ENCODE measurements at regions not wholly inside any gene's neighbourhood (a gene's known extent, or its start where the extent isn't known, plus 50 kb on each side); places are given as distances from the start of the nearest gene placed in this dataset.
A peak's percentile ranks its signal among the peaks of the same experiment; 100 is the strongest.

DNA sequence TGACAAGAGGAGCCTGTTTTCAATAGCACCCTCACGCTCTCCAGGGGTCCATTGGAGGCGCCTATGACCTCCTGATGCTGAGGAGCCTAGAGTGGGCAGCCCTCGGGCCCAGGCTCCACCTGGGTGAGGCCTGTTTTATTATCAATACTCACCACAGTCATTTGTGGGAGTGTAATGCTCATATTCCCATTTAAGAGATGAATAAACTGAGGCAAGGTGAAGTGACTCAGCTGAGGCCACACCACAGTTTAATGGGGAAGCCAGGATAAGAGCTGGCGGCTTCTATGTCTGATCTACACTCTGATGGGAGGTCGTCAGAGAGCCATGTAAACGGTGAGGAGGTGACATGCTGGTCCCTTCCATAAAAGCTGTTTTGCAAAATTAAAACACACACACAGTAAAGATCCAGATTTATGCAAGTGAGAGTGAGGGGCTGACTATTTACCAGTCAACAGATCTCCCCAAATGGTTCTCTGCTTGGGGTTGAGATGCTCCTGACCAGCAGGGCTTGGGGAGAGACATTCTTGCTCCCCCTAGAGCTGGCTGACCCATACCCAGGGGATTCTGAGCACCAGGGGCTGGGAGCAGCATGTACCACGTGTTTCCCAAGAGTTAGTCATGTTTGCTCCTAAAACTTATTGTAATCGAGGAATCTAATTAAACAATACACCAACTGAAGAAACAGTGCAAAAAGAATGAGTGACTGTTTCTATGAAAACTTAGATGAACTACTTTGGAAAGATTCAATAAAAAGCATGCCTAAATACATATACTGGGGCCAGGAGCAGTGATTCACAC lies 81.0 kb upstream of the INSIG1 start:
- no peak for DNase-seq

DNA sequence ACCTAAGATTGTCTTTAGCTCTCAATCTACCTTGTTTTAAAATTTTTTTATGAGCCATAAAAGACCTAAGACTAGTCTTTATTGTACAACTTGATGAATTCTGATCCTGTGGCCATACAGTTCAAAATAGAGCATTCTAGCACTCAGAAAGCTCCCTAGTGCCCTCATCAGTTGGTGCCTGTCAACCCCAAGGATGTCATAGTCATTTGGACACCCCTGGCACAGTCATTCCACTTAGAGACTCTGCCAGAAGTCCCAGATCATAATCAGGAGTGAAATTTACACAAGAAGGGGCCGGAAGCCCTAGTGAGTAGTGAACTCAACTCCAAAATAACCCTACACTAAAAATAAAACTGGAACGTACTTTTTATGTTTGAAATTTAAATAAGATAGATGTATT lies 80.0 kb upstream of the INSIG1 start:
- peak in 1 of 5 experiments; percentile 89 for DNase-seq

GRCh38 chr7:155218276-155219153 lies 79.2 kb upstream of the INSIG1 start:
- DNase-seq = no peak

DNA sequence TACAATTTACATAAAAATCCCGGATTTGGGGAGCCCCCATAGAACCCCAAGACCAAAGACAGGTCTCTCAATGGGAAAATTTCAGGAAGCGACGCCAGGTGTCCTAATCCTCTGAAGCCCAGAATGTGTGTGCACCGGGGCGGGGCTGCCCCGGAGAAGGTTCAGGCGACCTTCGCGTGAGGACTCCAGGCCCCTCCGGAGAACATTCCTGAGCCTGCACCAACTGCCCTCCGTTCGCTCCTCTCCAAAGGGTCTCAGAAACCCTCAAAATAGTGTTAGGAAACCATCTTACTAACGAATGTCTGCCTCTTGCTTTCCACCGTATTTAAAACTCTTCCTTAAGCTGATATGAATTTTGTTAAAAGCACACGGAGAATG lies 78.5 kb upstream of the INSIG1 start:
- no peak for DNase-seq

- no peak for DNase-seq
Measured at GRCh38 chr7:155219947-155220769, 77.5 kb upstream of the INSIG1 start.

- DNase-seq = no peak
Measured at GRCh38 chr7:155220903-155221302, 76.8 kb upstream of the INSIG1 start.

DNA sequence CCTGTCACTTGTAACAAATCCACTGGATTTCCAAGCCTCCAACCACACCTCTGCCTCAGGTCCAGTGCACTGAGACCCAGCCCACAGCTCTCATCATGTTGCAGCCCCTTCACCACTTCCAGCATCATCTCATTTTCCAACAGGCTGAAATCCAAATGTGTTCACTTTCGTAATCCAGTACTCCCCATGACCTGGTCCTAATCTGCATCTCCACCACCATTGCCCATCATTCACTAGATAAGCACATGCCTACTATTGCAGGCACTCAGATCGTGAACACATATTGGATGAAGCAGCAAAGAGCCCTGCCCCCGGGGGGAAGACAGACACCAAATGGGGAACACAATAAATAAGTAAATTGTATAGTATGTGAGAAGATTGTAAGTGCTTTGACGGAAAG lies 76.1 kb upstream of the INSIG1 start:
- no peak for DNase-seq

DNA sequence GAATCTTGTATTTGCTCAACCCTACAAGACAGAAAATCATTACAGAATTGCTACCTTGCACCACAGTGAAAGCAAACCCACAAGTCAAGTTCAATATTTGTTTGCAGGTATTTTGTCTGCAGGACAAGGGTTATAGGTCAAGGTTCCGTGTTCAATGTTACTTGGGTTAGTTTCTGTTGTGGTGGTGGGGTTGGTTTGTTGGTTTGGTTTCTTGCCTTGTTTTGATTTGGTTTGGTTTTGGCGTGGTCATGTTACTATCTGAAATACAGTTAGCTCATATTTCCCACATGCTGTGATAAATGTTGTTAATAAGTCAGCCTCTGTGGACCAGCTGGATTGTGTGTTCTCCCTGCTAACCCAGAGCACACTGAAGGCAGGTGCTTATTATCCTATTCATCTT lies 75.6 kb upstream of the INSIG1 start:
- peak in 1 of 5 experiments; percentile 67 for DNase-seq

- DNase-seq = no peak
Measured at GRCh38 chr7:155222573-155222972, 75.1 kb upstream of the INSIG1 start.

DNA sequence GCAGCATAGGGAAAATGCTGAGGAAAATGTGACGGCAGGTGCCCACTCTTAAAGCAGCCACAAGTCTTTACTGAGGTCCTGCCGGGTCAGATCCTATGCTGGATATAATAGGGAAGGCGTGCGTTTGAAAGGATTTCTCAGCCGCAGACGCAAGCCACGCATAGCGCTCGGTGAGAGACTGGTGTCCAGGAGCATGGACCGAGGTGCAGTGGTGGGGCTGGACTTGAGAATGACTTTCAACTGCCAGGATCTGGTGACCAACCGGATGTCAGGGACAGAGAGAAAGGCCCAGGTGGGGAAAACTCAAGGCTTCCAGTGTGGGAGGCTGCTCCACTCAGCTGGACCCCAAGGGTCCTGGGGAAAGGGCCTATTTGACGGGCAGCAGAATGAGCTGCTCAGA lies 74.7 kb upstream of the INSIG1 start:
- no peak for DNase-seq

DNA sequence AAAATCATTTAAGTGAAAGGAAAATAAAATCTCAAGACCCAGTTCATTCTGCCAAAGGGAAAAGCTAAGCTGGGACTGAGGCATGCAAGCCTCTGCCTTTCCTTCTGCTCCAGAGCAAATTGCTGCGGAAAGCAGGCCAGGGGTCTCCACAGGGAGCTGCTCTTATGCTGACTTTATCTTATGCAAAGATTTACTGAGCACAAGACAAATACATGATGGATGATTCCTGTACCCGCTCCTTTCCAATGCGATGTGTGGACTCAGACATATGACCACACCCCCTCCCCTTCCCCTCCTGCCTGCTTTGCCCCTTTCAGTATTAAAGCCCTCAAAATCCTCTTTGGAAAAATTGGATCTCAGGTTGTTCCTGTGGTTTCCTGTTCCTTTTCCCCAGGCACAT lies 74.2 kb upstream of the INSIG1 start:
- no peak for DNase-seq

DNA sequence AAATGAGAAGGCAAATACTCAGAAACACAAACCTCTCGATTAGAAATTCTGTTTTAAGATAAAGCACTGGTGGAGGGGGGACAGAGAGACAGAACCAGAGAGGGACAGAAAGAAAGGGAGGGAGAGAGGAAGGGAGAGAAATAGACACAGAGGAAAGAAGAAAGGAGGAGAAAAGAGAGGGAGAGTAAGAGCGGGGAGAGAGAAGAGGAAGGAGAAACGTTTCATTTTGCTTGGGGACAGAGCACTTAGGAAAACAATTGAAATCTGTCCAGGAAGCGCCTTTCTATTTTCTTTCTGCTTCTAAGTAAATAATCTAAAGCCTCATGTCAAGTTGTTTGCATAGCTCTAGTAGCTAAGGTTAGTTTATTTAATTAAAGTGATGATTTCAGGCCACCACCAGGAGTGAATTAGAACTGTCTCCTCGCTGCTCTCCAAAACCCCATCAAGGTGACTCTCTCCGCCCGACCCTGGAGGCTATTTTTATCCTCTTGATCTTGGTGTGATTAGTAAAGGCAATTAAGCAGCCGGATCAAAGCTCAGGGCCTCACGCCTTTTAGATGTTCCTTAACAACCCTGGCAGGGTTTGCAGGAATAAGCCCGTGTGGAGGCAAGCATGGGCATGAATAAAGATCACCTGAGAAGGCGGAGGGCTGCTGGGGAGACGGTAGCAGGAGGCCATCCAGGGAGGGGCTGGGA lies 73.4 kb upstream of the INSIG1 start:
- no peak for DNase-seq

DNA sequence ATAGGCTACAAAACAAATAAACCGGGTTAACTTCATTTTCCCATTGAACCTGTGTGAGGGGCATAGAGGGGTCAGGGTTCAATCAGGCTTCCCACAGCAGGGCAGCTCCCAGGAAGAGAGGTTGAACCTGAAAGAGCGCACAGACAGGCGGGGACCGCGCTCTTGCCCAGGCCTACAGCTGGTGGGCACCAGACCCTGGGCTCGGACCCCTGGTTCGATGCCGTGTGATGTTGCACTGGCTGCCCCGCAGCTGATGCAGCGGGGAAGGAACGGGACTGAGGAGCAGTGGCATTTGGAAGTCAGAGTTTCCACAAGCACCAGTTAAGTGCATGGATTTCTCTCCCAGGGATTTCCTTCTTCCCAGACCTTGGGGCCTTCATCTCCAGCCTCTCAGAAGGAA lies 72.6 kb upstream of the INSIG1 start:
- no peak for DNase-seq

GRCh38 chr7:155225516-155225915 lies 72.2 kb upstream of the INSIG1 start:
- DNase-seq = no peak

GRCh38 chr7:155226261-155227003 lies 71.2 kb upstream of the INSIG1 start:
- no peak for DNase-seq

DNA sequence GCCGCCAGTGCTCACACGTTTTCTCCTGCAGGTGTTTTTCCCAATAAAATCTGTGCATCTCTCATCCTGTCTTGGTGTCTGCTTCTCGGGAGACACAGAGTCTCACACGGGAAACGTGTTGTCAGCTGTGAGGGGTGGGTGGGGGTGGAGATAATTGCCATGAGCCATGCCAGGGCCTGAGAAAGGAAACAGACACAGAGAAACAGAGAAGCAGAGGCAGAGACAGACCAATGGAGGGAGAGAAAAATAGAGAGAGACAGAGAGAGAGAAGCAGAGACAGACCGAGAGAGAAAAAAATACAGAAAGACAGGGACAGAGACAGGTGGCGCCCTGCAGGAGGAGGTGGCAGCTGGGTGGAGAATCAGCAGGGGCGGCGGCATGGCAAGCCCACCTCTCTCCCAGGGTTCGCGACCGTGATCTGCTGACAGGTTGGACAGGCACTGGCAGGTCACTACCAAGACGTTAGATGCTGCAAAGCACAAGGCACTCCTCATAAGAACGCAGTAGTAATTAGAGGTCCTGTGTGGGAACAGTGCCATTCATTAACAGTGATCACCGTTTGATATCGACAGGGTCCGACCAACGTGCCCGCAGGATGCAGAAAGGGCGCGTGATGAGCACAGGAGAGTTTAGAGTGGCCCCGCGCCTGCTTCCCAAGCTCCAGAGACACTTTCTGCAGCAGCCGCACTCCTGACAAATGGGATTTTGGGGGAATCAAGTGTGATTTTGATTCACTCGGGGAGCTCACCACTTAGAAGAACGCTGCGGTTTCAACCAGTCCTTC lies 70.5 kb upstream of the INSIG1 start:
- no peak for DNase-seq

- DNase-seq = no peak
Measured at GRCh38 chr7:155227788-155228458, 69.8 kb upstream of the INSIG1 start.

DNA sequence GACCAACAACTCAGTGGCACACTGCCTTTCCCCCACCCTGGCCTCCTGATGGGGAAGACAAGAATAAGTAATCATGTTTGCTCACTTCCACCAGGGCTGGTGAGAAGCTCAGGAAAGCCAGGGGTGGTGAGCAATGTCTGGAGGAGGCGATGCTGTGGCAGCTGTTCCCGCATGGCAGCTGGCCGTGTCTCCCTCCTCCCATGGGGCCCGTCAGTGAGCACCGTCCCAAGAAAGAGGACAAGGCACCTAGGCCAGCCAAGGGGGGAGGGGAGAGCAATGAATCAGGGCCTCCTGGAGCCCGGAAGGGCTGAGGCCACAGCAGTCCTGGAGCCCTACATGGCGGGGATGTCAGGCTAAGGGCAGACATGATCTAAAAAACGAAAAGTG lies 69.2 kb upstream of the INSIG1 start:
- no peak for DNase-seq

DNA sequence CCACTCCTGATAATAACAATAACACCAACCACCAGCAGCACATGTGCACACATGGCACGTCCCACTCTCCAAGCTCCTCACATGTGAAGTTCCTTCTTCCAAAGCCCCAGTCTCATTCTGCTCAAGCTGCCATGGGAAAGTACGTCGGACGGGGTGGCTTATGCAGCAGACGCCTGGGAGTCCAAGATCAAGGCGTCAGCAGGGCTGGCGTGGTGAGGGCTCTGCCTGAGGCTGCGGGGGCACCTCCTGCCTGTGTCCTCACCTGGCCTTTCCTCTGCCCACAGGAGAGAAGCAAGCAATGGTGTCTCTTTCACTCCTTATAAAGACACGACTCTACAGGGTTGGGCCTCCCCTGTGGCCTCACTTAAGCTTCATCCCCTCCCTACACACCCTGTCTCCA lies 68.8 kb upstream of the INSIG1 start:
- no peak for DNase-seq

DNA sequence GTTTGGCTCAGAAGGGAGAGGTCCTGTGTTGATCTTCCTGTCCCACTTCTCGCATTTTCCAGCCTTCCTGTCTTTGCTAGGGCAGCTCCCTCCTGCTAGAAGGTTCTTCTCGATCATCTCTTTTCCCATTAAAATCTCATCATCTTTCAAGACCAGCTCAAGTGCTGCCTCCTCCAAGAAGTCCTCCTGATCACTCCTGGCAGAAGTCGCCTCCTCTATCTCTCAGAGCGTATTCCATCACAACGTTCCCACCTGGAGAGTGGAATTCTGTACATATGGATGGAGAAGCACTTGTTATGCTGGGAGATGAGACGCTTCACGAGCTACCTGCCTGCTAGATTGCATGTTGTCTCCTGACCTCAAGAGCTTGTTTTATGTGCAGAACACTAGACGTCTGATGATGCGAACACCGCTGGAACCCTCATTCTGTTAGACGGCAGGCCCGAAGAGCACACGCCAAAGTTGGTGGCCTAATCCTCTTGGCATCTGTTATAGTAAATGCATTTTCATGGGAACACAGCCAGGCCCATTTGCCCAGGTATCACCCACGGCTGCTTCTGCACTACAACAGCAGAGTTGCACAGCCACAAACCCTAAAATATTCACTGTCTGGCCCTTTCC lies 68.0 kb upstream of the INSIG1 start:
- no peak for DNase-seq
